ENCODE measurements at regions not wholly inside any gene's neighbourhood (a gene's known extent, or its start where the extent isn't known, plus 50 kb on each side); places are given as distances from the start of the nearest gene placed in this dataset.
"Not testable (repeated sequence)": the region's sequence is repeated elsewhere in the genome, so short reads cannot be mapped to it uniquely, and the experiment has no call there.

DNA sequence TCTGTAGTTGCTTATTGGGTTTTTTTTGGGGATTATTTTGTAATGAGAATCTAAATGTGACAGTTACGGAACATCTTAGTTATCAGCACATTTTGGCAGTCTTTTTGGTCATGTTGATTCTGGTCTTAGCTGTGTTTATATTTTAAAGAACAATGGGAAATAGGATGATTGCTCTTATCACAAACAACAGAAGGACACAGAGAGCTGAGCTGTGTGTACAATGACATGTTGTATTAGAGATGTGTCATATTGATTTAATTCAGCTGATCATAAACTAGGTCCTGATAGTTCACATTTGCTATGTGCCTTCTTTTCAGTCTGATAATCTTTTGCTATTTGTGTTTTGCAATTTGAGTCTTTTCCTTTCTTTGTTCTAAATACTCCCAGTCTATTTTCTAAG is 781.7 kb downstream of the TRHDE start:
- no peak for DNase-seq

- DNase-seq, result no peak
Observed at GRCh38 chr12:73057428-73057827, 785.3 kb downstream of the TRHDE start.

GRCh38 chr12:73065913-73066312 is 793.7 kb downstream of the TRHDE start:
- no peak for DNase-seq

- no peak for DNase-seq
Observed at GRCh38 chr12:73067616-73068015, 795.4 kb downstream of the TRHDE start.

DNA sequence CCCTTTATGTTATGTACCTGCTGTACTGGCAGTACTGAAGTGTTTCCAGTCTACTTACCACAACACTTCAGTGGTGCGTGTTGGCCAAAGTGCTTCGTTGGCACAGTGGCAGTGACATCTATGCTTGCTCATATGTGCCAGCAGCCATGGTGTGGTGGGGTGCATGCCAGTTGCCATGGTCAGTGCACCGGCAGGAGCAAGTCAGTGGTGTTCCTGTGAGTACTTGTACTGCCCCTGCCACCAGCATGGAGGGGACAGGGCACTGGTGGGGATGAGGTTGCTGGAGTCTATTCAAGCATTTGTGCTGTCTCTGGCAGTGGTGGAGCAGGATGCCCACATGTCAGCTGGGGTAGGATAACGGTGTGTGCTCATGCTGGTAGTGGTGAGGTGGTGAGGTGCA is 800.0 kb downstream of the TRHDE start:
- DNase-seq, result no peak

GRCh38 chr12:73076760-73077159 is 804.6 kb downstream of the TRHDE start:
- no peak for DNase-seq

DNA sequence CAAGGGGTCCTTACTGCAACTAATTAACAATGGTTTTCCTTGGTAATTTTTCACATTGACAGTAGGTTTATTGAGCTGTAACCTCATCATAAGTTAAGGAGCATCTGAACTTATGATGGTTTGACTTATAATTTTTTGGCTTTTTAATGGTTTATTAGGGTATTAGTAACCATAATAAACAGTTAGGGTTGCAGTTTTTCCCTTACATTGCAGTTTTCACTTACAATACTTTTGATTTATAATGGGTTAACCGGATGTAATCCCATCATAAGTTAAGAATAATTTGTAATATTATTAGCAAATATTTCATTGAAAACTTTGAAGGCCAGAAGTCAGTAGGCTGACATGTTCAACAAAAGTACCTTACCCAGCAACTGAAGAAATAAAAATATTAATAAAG is 811.6 kb downstream of the TRHDE start:
- no peak for DNase-seq

DNA sequence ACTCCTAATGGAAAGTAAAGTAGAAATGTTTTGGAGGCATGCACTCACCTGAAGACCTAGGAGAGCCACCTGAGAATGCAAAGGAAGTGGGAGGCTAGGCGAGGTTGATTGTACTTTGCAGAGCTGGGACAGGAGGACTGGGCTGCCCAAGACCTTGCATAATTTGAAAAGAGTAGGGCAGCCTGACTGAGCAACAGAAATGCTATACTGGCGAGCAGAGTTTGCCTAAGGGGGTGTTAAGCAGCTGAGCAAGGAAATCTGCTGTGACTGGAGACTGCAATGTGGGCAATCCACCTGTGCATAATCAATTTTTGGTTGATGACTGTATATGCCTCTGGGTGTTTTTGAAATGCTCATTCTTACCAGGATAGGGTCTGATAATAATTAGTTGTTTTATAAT is 834.1 kb downstream of the TRHDE start:
- DNase-seq, result no peak

DNA sequence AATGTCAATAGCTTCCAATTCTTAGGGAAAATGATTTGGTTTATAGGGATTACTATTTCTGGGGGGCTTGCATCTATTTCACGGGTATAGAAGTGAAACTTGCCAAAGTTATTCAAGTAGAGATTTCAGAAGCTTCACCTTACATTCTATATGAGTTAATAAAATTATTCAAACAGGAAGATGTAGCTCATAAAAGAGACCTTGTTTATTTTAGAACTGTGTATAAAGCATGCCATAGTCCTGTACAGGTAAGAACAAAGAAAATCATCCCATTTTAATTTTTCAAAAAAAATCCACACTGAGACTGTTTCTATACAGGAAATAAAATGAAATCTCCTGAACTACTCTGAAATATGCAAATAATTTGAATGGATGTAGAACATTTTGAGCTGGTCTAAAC is 834.7 kb downstream of the TRHDE start:
- DNase-seq, result no peak

- DNase-seq, result peak; percentile 52
Observed at GRCh38 chr12:73110816-73111215, 838.6 kb downstream of the TRHDE start.

- no peak for DNase-seq
Observed at GRCh38 chr12:73112035-73112816, 840.1 kb downstream of the TRHDE start.

- DNase-seq, result no peak
Observed at GRCh38 chr12:73124480-73124879, 852.3 kb downstream of the TRHDE start.

DNA sequence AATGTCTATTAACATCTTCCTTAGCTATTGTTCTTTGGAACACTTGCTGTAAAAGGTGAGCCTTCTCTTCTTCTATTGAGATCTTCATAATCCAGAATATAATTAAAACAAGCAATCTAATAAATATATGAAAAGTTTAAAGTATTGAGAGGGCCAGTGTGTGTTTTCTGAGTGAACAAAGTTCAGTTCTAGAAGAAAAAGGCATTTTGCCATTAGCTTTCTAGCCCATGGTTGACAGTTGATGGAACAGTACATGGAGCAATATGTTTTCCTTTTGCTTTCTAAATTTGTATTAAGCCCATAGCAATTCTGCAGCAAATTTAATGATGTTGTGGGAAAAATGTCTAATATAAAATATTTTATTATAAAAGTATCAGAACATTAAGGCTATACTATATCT is 853.0 kb downstream of the TRHDE start:
- no peak for DNase-seq

DNA sequence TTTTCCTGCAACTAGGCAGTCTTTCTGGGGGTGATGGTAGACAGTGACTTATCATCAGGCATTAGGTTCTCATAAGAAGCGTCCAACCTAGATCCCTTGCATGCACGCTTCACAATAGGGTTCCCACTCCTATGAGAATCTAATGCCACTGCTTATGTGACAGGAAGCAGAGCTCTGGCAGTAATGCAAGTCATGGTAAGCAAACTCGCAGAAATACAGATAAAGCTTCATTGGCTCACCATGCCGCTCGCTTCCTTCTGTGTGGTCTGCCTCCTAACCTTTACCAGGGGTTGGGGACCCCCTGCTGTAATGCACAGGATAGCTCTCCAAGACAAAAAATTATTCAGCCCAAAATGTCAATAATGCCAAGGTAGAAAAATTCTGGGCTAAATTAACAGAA is 864.2 kb downstream of the TRHDE start:
- DNase-seq, result no peak

- DNase-seq, result not testable (repeated sequence)
Observed at GRCh38 chr12:73139642-73140041, 867.5 kb downstream of the TRHDE start.

DNA sequence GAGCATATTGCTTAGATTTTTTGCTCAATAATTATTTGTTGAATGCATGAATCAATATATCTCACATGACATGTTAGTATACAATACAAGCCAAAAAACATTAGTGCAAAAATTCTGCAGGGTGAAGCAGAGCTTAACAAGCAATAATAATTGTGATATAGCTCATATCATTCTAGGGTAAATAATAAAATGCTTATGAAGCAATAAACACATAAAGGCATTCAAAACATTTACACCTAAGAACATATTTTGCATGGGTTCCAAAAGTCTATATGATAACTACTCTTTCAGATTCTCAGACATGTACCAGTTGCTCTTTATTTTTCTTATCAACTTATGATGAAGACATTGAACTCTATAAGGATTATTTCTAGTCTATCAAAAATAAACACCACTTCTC is 886.2 kb downstream of the TRHDE start:
- no peak for DNase-seq

GRCh38 chr12:73159954-73160353 is 887.8 kb downstream of the TRHDE start:
- no peak for DNase-seq

DNA sequence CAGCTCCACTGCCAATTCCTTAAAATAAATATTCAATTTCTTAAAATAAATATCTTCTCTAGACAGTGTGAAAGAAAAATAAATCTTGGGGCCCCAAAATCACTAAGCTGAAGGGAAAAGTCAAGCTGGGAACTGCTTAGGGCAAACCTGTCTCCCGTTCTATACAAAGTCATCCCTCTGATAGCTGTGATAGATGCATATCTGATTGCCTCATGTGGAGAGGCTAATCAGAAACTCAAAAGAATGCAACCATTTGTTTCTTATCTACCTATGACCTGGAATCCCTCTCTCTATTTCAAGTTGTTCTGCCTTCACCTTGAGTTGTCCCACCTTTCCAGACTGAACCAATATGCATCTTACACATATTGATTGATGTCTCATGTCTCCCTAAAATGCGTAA is 889.8 kb downstream of the TRHDE start:
- DNase-seq, result no peak

DNA sequence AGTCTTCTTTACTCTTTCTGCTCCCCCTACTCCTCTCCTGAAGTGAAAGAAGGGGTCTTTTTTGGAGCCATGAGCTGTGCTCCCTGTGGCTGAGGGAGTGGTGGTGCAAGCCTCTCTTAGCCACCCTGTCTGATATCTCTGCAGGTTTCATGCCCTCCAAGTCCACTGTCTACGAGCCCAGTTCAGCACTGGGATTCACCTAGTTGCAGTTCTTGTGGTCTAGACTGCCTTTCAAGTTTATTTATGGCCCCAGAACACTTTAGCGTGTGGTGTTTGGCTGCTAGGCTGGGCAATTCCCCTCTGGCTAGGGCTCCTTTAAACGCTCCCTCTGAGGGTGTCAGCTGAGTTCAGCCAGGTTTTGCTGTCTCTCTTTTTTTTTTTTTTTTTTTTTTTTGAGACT is 908.6 kb downstream of the TRHDE start:
- DNase-seq, result no peak

DNA sequence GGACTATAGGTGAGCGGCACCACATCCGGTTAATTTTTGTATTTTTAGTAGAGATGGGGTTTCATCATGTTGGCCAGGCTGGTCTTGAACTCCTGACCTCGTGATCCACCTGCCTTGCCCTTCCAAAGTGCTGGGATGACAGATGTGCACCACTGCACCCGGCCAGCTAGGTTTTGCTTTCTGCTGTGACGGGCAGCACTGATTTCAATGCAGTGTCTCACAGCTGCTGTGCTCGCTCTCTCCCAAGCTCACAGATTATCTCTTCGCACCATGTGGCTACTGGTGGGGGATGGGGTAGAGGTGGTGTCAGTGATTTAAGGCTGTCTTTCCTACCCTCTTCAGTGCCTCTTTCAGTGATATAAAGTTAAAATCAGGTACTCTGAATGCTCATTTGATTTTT is 909.1 kb downstream of the TRHDE start:
- DNase-seq, result peak; percentile 26

GRCh38 chr12:73185403-73185802 is 913.2 kb downstream of the TRHDE start:
- no peak for DNase-seq

DNA sequence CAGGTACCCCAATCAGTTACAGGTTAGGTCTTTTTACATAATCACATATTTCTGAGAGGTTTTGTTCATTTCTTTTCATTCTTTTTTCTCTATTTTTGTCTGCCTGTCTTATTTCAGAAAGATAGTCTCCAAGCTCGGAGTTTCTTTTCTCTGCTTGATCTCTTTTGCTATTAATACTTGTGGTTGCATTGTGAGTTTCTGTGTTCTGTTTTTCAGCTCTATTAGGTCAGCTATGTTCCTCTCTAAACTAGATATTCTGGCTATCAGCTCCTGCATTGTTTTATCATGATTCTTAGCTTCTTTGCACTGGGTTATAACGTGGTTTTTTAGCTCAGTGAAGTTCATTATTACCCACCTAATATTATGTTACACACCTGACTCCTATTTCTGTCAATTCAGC is 914.1 kb downstream of the TRHDE start:
- no peak for DNase-seq

- DNase-seq, result no peak
Observed at GRCh38 chr12:73187765-73188164, 915.6 kb downstream of the TRHDE start.

DNA sequence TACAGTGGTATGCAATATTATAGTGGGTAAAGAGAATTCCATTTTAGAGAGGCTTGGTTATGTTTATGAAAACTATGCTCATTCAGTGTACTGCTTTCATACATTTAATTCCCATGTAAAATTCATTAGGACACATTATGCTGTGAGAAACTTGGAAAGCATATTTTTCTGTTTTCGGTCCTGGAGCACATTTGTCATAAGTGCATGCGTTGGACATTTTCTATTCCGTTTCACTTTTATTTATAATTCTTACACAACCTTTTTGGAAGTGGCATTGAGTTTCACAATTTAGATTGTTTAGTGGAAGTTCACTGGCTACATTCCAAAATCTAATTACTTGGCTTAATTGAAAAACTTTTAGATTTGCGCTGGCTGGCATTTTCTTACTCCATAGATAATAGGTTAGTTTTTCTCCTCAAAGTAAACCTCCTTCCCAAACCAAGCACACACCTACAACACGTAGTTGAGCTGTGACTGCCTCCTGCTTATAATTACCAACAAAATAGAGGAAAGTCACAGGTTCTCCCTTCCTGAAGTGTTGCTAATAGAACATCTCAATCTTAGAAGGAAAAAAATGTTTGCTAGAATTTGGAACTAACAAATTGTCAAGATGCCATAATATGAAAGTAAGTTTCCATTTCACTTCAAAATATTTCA is 938.5 kb downstream of the TRHDE start:
- peak; percentile 2 for DNase-seq

DNA sequence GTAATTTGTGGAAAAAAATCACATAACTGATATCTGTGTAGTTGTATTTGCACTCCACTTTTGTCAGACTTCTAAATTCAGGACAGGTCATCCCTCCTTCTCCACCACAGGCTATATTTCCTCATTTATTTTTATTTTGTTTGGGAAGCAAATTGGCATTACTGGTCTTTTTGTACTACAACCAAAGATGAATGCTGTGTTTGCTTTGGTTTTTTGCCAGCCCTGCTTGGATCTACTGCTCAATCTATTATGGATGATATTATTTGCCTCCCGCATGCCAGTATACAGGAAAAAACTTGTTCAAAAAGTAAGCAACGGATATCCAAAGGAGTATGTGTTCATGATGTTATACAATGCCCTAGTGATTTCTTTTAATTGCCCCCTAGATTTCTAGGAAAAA is 948.8 kb downstream of the TRHDE start:
- peak; percentile 6 for DNase-seq

Data from eye (tissue), 1 donor.